Fibroblast of villous mesenchyme (primary cell): ENCODE measurements at regions not wholly inside any gene's neighbourhood (a gene's known extent, or its start where the extent isn't known, plus 50 kb on each side); places are given as distances from the start of the nearest gene placed in this dataset.

Experiments used
- DNase-seq: peaks from one replicate; pipeline ENCODE4 v3.0.0-alpha.2; 2010; ENCODE audit warnings: low read depth
- H3K4me3 ChIP-seq: 2 replicates; pipeline ENCODE4 v1.5.1; 2011; ENCODE audit warnings: low read depth, mild to moderate bottlenecking, low read length
- CTCF ChIP-seq: IDR thresholded peaks from 2 replicates; pipeline ENCODE4 v1.5.1; 2012; ENCODE audit warnings: low read depth, mild to moderate bottlenecking, low read length; ENCODE audit not compliant: insufficient read depth

DNA sequence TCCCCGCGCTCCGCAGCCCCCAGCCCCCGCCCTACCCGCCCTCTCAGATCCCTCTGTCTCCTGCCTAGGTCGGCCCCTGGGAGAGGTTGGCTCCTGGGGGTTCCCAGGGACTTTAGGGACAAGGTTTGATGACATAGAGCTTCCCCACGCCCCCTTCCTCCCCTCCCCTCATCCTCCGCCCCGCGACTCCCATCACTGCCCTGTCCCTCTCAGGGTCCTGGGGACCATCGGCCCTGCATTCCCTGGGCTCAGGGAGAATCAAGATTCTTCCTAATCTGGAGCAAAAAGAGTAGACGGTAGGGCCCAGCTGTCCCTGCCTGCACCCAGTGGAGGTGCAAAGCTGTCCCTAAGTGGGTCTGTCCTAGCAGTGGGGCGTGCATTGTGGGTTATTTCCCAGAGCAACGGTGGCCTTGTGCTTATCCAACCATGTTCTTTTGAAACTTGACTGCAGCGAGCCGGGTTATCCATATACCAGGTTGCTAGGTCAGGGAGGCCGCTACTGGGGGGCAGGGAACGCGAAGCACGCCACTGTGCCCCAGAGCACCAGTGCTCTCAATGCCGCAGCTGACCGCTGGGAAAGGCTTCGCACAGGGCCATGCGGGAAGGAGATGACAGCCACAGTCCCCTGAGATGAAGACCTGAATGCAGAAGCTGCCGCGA lies 124.4 kb upstream of the PRMT8 start:
- DNase-seq = no peak
- no peak overlapping the region for H3K4me3 ChIP-seq
- TF ChIP-seq CTCF = no peak

- DNase-seq = no peak
- no peak for TF ChIP-seq CTCF
- no peak overlapping the region for H3K4me3 ChIP-seq
Measured at GRCh38 chr12:3367750-3368444, 123.1 kb upstream of the PRMT8 start.

GRCh38 chr12:3371018-3371417 lies 120.0 kb upstream of the PRMT8 start:
- H3K4me3 ChIP-seq = no peak overlapping the region
- TF ChIP-seq CTCF = no peak
- DNase-seq = no peak

DNA sequence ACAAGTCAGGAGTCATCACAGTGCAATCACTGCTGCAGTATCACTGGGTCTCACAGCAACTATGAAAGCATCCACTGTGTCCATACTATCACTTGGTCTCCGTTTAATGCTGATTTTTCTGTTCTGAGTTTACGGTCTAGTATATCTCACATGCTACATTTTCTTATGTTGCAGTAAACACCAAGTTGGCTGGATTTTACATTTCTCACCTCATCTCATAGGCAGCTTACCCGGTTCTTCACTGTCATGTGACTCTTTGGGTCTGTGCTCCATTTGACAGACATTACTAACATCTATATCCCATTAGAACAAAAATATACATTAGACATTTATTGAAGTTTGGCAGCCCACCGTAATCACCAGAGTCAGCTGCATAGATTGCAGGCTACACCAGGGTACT lies 115.7 kb upstream of the PRMT8 start:
- TF ChIP-seq CTCF = no peak
- H3K4me3 ChIP-seq = no peak overlapping the region
- no peak for DNase-seq

GRCh38 chr12:3376779-3377455 lies 114.1 kb upstream of the PRMT8 start:
- TF ChIP-seq CTCF = no peak
- DNase-seq = no peak
- H3K4me3 ChIP-seq = no peak overlapping the region

GRCh38 chr12:3378655-3379054 lies 112.3 kb upstream of the PRMT8 start:
- no peak overlapping the region for H3K4me3 ChIP-seq
- no peak for DNase-seq
- no peak for TF ChIP-seq CTCF

DNA sequence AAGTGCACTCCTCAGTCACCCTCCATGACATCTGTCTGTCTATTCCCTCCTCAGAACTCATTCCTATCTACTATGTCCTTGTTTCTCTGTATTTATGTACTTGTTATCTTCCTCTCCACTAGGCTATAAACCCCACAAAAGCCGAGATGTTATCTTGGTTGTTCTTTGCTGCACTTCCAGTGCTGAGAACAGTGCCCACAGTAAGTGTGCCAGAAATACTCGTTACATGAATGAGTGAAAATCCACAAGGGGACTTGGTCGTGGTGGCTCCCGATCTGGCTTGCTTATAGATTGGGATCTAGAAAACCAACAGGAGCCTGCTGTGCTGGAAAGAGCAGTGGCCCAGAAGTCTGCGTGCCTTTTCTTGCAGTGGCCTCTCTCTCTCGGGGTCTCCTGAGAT lies 111.9 kb upstream of the PRMT8 start:
- no peak for DNase-seq
- no peak for TF ChIP-seq CTCF
- no peak overlapping the region for H3K4me3 ChIP-seq
